ENCODE measurements at regions not wholly inside any gene's neighbourhood (a gene's known extent, or its start where the extent isn't known, plus 50 kb on each side); places are given as distances from the start of the nearest gene placed in this dataset.

- no peak for TF ChIP-seq CTCF (IDR thresholded peaks at IDR 0.05)
- no peak for TF ChIP-seq POLR2A (IDR thresholded peaks at IDR 0.05)
These were observed 68.1 kb upstream of the PHYHIPL start for GRCh38 chr10:59108296-59108870.

Measured in testis (tissue), 2 donors.